Fibroblast of lung (primary cell): ENCODE measurements at regions not wholly inside any gene's neighbourhood (a gene's known extent, or its start where the extent isn't known, plus 50 kb on each side); places are given as distances from the start of the nearest gene placed in this dataset.

Experiments used
- EZH2 ChIP-seq: IDR thresholded peaks from 2 replicates; pipeline ENCODE4 v1.5.1; 2012; ENCODE audit warnings: low read length, control low read depth, mild to moderate bottlenecking; ENCODE audit errors: missing control alignments
- TF ChIP-seq, protein P1 (sequence below), 2 donors: IDR thresholded peaks in 1 of 2; conservative IDR thresholded peaks in 1 of 2; 1 replicate in 1 of 2; 2 replicates in 1 of 2; pipeline ENCODE4 v1.5.1; 2011 to 2012; ENCODE audit warnings: low read length in 2 of 2, control low read depth in 1 of 2, inconsistent platforms in 1 of 2, low read depth in 1 of 2, mild to moderate bottlenecking in 1 of 2

DNA sequence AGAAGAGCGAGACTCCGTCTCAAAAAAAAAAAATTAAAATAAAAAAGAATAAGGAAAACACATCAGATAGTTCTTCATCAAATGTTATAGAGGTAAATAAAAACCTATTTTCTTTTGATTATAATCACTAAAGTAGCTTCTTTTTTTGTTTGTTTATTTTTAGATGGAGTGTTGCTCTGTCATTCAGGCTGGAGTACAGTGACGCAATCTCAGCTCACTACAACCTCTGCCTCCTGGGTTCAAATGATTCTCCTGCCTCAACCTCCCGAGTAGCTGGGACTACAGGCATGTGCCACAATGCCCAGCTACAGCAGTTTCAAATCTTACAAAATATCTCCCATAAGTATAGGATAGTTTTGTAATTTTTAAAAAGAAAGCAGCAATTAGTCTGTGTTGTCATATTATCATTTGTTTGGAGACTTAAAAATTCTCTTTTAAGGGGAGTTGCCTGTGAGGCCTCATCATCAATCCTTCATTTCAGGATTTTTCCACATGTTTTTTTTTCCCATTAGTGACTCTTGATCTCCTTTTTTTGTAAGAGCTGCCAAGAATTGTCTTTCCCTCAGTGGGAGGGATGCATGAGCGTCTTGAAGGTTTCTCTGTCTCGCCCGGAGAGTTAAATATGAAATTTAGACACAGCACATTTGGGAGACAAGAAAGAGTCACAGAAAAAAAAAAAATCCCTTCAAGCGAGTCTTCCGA lies 275.9 kb downstream of the CDCA7 start:
- TF ChIP-seq, protein P1, sequence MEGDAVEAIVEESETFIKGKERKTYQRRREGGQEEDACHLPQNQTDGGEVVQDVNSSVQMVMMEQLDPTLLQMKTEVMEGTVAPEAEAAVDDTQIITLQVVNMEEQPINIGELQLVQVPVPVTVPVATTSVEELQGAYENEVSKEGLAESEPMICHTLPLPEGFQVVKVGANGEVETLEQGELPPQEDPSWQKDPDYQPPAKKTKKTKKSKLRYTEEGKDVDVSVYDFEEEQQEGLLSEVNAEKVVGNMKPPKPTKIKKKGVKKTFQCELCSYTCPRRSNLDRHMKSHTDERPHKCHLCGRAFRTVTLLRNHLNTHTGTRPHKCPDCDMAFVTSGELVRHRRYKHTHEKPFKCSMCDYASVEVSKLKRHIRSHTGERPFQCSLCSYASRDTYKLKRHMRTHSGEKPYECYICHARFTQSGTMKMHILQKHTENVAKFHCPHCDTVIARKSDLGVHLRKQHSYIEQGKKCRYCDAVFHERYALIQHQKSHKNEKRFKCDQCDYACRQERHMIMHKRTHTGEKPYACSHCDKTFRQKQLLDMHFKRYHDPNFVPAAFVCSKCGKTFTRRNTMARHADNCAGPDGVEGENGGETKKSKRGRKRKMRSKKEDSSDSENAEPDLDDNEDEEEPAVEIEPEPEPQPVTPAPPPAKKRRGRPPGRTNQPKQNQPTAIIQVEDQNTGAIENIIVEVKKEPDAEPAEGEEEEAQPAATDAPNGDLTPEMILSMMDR (conservative IDR thresholded peaks at IDR 0.05 in 1 of 2, IDR thresholded peaks at IDR 0.05 in 1 of 2; ENCODE audit: low read depth in 1 of 2, low read length in 2 of 2) = no peak
- TF ChIP-seq EZH2 = no peak
